NT2/D1 (cell line): ENCODE measurements at regions not wholly inside any gene's neighbourhood (a gene's known extent, or its start where the extent isn't known, plus 50 kb on each side); places are given as distances from the start of the nearest gene placed in this dataset.

ENCODE experiments used
- DNase-seq: peaks from one replicate; pipeline ENCODE4 v3.0.0-alpha.2; 2011; ENCODE audit warnings: low read depth, low spot score
- H3K27me3 ChIP-seq: 2 replicates; pipeline ENCODE4 v1.6.0; 2011; ENCODE audit warnings: mild to moderate bottlenecking; ENCODE audit not compliant: insufficient read length, insufficient read depth
- H3K36me3 ChIP-seq: 2 replicates; pipeline ENCODE4 v1.6.1; 2011; ENCODE audit warnings: mild to moderate bottlenecking, low read length, mixed read lengths; ENCODE audit not compliant: insufficient read depth, insufficient read length
- H3K4me1 ChIP-seq: 2 replicates; pipeline ENCODE4 v1.5.1; 2011; ENCODE audit not compliant: insufficient read depth, insufficient read length
- H3K4me3 ChIP-seq: 2 replicates; pipeline ENCODE4 v1.5.1; 2011; ENCODE audit warnings: low read depth; ENCODE audit not compliant: insufficient read length
- H3K9ac ChIP-seq: 2 replicates; pipeline ENCODE4 v1.6.0; 2011; ENCODE audit warnings: low read depth; ENCODE audit not compliant: insufficient read length
- H3K9me3 ChIP-seq: 2 replicates; pipeline ENCODE4 v1.5.1; 2011; ENCODE audit warnings: mild to moderate bottlenecking, low read length; ENCODE audit not compliant: insufficient read depth
- SUZ12 ChIP-seq: IDR thresholded peaks from 2 replicates; pipeline ENCODE4 v1.6.1; 2011; ENCODE audit not compliant: insufficient read length, insufficient read depth; ENCODE audit errors: extremely low read depth
- YY1 ChIP-seq: IDR thresholded peaks from 2 replicates; pipeline ENCODE4 v1.6.1; 2011; ENCODE audit not compliant: insufficient read length, insufficient read depth
- ZNF274 ChIP-seq: IDR thresholded peaks from 2 replicates; pipeline ENCODE4 v1.6.1; 2011; ENCODE audit warnings: mild to moderate bottlenecking, low read depth, low read length

DNA sequence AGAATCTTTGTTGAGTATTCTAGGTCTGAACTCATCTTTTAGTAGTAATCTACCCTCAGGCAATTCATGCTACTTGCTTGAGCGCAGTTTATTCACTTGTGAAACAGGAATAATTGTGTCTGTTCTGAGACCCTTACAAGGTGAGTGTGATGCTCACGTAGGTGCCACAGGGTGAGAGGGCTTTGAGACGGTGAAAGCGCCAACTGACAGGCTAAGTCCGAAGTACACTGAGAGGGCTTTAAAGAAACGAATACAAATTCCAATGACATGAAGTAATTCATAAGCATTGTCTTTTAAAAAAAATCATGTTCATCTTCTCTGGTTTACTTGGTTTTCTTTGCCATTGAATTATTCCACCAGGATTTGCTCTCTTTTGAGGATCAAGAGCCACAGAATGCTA is 393.7 kb upstream of the RGMA start:
- H3K9ac ChIP-seq = no peak overlapping the region
- H3K9me3 ChIP-seq = no peaks in the 10 kb centered on the region
- no peaks in the 10 kb centered on the region for H3K36me3 ChIP-seq
- no peak for TF ChIP-seq YY1
- TF ChIP-seq SUZ12 = no peak
- TF ChIP-seq ZNF274 = no peak
- peaks cover 8% of the 10 kb centered on the region for H3K4me1 ChIP-seq
- DNase-seq = no peak
- no peak overlapping the region for H3K4me3 ChIP-seq
- no peaks in the 10 kb centered on the region for H3K27me3 ChIP-seq

DNA sequence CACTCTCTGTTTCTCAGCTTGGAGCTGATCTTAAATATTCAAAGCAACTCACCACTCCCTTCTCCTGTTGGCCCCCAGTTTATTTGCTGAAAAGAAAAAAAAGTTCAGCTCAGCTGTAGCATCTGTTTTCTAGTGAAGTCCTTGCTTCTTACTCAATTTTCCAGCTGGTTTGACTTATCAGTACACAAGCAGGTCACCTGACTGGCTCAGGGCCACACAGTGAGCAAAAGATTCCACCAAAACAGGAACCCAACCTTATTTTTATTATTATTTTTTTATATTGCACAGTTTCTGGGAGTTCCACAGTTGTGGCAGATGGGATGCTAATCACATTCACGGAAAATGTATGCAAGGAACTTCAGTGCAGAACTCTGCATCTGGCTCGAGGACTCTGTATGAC is 390.7 kb upstream of the RGMA start:
- Histone ChIP-seq H3K4me1 (peaks cover 9% of the 10 kb centered on the region), H3K27me3 (no peaks in the 10 kb centered on the region), H3K9me3 (no peaks in the 10 kb centered on the region), H3K9ac (no peak overlapping the region), H3K36me3 (no peaks in the 10 kb centered on the region), H3K4me3 (no peak overlapping the region)
- DNase-seq = no peak
- TF ChIP-seq YY1 = no peak
- TF ChIP-seq ZNF274 = no peak
- TF ChIP-seq SUZ12 = no peak

- Histone ChIP-seq H3K4me1 (peaks cover 9% of the 10 kb centered on the region), H3K27me3 (no peaks in the 10 kb centered on the region), H3K9me3 (no peaks in the 10 kb centered on the region), H3K4me3 (no peak overlapping the region), H3K9ac (no peak overlapping the region), H3K36me3 (no peaks in the 10 kb centered on the region)
- no peak for DNase-seq
- TF ChIP-seq YY1 (no peak), ZNF274 (no peak), SUZ12 (no peak)
These were observed 389.9 kb upstream of the RGMA start for GRCh38 chr15:93478947-93479346.

GRCh38 chr15:93477721-93478120 is 388.7 kb upstream of the RGMA start:
- DNase-seq = no peak
- no peaks in the 10 kb centered on the region for H3K9me3 ChIP-seq
- H3K4me3 ChIP-seq = no peak overlapping the region
- peak overlapping the region; percentile 2 for H3K9ac ChIP-seq
- H3K27me3 ChIP-seq = no peaks in the 10 kb centered on the region
- TF ChIP-seq ZNF274 (no peak), YY1 (no peak), SUZ12 (no peak)
- peaks cover 9% of the 10 kb centered on the region for H3K4me1 ChIP-seq
- H3K36me3 ChIP-seq = no peaks in the 10 kb centered on the region

GRCh38 chr15:93477188-93477587 is 388.2 kb upstream of the RGMA start:
- H3K27me3 ChIP-seq = no peaks in the 10 kb centered on the region
- peaks cover 4% of the 10 kb centered on the region; the same call in 1 of the 2 replicates for H3K9me3 ChIP-seq
- H3K4me3 ChIP-seq = no peak overlapping the region
- H3K36me3 ChIP-seq = no peaks in the 10 kb centered on the region
- H3K9ac ChIP-seq = no peak overlapping the region
- TF ChIP-seq SUZ12 = no peak
- no peak for TF ChIP-seq YY1
- TF ChIP-seq ZNF274 = no peak
- H3K4me1 ChIP-seq = peaks cover 9% of the 10 kb centered on the region
- DNase-seq = peak; percentile 98

DNA sequence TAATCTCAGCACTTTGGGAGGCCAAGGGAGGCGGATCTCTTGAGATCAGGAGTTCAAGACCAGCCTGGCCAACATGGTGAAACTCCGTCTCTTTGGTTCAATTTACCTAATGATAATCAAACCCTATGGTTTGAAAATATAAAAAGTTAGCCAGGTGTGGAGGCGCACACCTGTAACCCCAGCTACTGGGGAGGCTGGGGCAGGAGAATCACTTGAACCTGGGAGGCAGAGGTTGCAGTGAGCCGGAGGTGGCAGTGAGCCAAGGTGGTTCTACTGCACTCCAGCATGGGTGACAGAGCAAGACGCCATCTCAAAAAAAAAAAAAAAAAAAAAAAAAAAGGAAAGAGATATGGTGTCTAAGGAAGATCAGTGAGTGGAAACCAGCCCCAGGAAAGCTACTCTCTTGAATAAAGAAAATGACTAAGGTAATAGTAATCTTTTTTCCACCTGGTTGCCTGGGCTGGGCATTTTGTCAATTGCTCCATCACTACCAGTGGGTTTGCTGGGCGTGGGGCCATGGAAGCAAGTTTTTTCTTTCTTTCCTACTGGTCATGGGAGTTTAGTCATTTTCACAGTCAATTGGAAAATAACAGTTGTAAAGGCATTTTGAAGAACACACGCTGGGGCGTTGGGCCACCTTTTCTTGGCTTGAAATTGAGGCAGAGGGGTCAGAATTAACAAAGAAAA is 387.6 kb upstream of the RGMA start:
- no peak for DNase-seq
- TF ChIP-seq YY1 (no peak), SUZ12 (no peak), ZNF274 (no peak)
- Histone ChIP-seq H3K36me3 (no peaks in the 10 kb centered on the region), H3K9me3 (peaks cover 6% of the 10 kb centered on the region; the same call in 1 of the 2 replicates), H3K4me3 (no peak overlapping the region), H3K9ac (no peak overlapping the region), H3K27me3 (no peaks in the 10 kb centered on the region), H3K4me1 (peaks cover 9% of the 10 kb centered on the region)

DNA sequence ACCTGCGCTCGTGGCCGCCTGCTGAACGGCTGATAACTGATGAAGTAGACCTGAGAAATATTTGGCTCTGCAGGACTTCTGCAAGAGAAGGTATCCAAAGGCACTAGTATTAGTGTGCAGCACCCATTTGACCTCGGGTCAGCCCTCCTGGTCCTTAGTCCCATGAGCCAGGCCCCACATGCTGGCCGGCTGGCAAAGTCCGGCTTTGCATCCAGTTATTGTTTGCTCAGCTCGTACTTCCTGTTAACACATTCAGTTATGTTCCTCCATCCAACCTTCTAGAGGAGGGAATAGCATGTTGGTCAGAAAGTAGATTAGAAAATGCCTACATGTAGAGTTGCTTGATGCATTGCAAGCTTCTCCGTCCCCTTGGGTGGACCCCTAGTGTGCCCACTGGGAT is 385.7 kb upstream of the RGMA start:
- no peak overlapping the region for H3K4me3 ChIP-seq
- H3K9ac ChIP-seq = no peak overlapping the region
- TF ChIP-seq YY1 = no peak
- TF ChIP-seq SUZ12 = no peak
- TF ChIP-seq ZNF274 = no peak
- no peak for DNase-seq
- peaks cover 6% of the 10 kb centered on the region; the same call in 1 of the 2 replicates for H3K9me3 ChIP-seq
- H3K36me3 ChIP-seq = no peaks in the 10 kb centered on the region
- H3K4me1 ChIP-seq = peaks cover 5% of the 10 kb centered on the region
- no peaks in the 10 kb centered on the region for H3K27me3 ChIP-seq
